MM.1S (cell line): ENCODE measurements at regions not wholly inside any gene's neighbourhood (a gene's known extent, or its start where the extent isn't known, plus 50 kb on each side); places are given as distances from the start of the nearest gene placed in this dataset.

Experiments
- CTCF ChIP-seq: fragments of 300-600 bp; sonication (generic); IDR thresholded peaks from 2 replicates; pipeline ENCODE4 v1.5.1; 2016; ENCODE audit warnings: antibody characterized with exemption, low read length, mixed read lengths
- EZH2 ChIP-seq: fragments of 300-600 bp; sonication (generic); optimal IDR thresholded peaks from 2 replicates; pipeline ENCODE3; 2017; ENCODE audit warnings: low read depth, mild to moderate bottlenecking, antibody characterized with exemption, low read length, mixed read lengths
- EZH2phosphoT487 ChIP-seq: fragments of 300-600 bp; sonication (generic); IDR thresholded peaks from 2 replicates; pipeline ENCODE4 v1.6.1; 2018; ENCODE audit warnings: antibody characterized with exemption, low read length

GRCh38 chr17:79483842-79484241, 127.0 kb downstream of the RBFOX3 start:
- TF ChIP-seq CTCF = no peak
- TF ChIP-seq EZH2 = no peak
- no peak for TF ChIP-seq EZH2phosphoT487
